Upper lobe of right lung (tissue), 1 donor: ENCODE measurements at regions not wholly inside any gene's neighbourhood (a gene's known extent, or its start where the extent isn't known, plus 50 kb on each side); places are given as distances from the start of the nearest gene placed in this dataset.
"Not testable (repeated sequence)": the region's sequence is repeated elsewhere in the genome, so short reads cannot be mapped to it uniquely, and the experiment has no call there.

Experiments used
- ATAC-seq: fragments of 200-7000 bp; cut with Tn5 transposase; one replicate; pipeline ENCODE4 v1.9.1; 2020; ENCODE audit warnings: mild to moderate bottlenecking, moderate library complexity
- DNase-seq: peaks from one replicate; pipeline ENCODE4 v3.0.0-alpha.2; 2020
- H3K27ac ChIP-seq: fragments of 200-600 bp; one replicate; pipeline ENCODE4 v1.8.0; 2022
- H3K27me3 ChIP-seq: fragments of 200-600 bp; one replicate; pipeline ENCODE4 v1.8.0; 2022; ENCODE audit warnings: mild to moderate bottlenecking
- H3K36me3 ChIP-seq: fragments of 200-600 bp; one replicate; pipeline ENCODE4 v1.8.0; 2022
- H3K4me1 ChIP-seq: fragments of 200-600 bp; one replicate; pipeline ENCODE4 v1.8.0; 2022
- H3K4me3 ChIP-seq: fragments of 200-600 bp; one replicate; pipeline ENCODE4 v1.8.0; 2022; ENCODE audit warnings: mild to moderate bottlenecking
- H3K9me3 ChIP-seq: fragments of 200-600 bp; one replicate; pipeline ENCODE4 v1.8.0; 2022
- intact Hi-C: fragments of 100-400 bp; cut with DNase I; formaldehyde crosslinking; loops from one replicate; pipeline ENCODE4 v1.11.0; 2022
- TF ChIP-seq, protein P1 (sequence below): fragments of 200-600 bp; IDR thresholded peaks from one replicate; pipeline ENCODE4 v1.8.0; 2022; ENCODE audit warnings: antibody characterized with exemption
- donor health status: DM: no; HTN: yes; CAD: no; lungs with severe emphysema.

DNA sequence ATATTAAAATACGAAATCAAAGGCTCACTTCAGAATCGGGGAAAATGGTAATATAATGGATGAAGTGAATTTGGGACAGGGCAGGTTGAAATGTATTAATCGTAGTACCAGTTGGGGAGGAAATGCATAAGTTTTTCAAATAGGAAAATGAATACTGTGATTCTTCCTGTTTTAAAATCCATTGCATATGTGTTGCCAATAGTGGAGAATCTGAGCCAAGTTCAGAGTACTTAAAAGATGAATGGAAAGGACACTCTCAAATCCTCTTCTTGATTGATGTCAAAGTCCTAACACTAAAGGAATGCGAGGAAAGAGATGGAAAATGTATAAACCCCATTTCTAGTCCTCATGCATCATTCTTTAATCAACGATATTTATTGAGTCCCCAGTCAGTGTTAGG, 160.9 kb upstream of the CCNG1 start:
- no peaks in the 10 kb centered on the region for H3K4me1 ChIP-seq
- H3K4me3 ChIP-seq, result no peak overlapping the region
- no peaks in the 10 kb centered on the region for H3K36me3 ChIP-seq
- H3K27me3 ChIP-seq, result no peaks in the 10 kb centered on the region
- TF ChIP-seq, protein P1, sequence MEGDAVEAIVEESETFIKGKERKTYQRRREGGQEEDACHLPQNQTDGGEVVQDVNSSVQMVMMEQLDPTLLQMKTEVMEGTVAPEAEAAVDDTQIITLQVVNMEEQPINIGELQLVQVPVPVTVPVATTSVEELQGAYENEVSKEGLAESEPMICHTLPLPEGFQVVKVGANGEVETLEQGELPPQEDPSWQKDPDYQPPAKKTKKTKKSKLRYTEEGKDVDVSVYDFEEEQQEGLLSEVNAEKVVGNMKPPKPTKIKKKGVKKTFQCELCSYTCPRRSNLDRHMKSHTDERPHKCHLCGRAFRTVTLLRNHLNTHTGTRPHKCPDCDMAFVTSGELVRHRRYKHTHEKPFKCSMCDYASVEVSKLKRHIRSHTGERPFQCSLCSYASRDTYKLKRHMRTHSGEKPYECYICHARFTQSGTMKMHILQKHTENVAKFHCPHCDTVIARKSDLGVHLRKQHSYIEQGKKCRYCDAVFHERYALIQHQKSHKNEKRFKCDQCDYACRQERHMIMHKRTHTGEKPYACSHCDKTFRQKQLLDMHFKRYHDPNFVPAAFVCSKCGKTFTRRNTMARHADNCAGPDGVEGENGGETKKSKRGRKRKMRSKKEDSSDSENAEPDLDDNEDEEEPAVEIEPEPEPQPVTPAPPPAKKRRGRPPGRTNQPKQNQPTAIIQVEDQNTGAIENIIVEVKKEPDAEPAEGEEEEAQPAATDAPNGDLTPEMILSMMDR, result no peak
- ATAC-seq, result no peak
- intact Hi-C loops, result no loop called here
- no peak overlapping the region for H3K27ac ChIP-seq
- H3K9me3 ChIP-seq, result no peaks in the 10 kb centered on the region
- no peak for DNase-seq

DNA sequence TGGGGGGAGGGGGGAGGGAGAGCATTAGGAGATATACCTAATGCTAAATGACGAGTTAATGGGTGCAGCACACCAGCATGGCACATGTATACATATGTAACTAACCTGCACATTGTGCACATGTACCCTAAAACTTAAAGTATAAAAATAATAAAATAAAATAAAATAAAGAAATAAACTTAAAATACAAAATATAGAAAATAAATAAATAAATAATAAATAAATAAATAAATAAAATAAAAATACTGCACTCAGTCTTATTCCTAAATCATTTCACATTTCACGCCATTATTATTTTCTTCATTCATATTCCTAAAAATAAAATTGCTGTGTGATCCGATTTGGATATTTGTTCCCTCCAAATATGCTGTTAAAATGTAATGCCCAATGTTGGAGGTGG, 156.5 kb upstream of the CCNG1 start:
- H3K27me3 ChIP-seq, ATAC-seq, H3K27ac ChIP-seq, H3K4me1 ChIP-seq, intact Hi-C loops, DNase-seq, H3K36me3 ChIP-seq, H3K4me3 ChIP-seq, H3K9me3 ChIP-seq: not testable (repeated sequence)

DNA sequence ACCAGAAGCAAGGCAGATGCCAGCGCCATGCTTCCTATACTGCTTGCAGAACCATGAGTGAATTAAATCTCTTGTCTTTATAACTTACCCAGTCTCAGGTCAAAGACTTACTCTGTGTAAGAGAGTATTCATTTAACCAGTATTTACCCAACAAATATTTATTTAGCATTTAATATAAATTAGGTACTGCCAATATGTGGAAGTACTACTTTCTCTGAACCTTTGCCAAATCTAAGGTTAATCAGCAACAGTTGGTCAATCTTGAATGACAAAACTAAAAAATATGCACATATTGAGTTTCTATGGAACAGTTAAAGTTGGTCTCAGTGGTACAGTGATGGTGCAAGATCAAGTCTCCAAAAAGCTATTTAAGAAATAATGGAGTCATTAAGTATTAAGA, 155.9 kb upstream of the CCNG1 start:
- DNase-seq, result no peak
- H3K4me1 ChIP-seq, result no peaks in the 10 kb centered on the region
- ATAC-seq, result no peak
- intact Hi-C loops, result no loop called here
- no peak overlapping the region for H3K27ac ChIP-seq
- H3K27me3 ChIP-seq, result no peaks in the 10 kb centered on the region
- H3K9me3 ChIP-seq, result no peaks in the 10 kb centered on the region
- no peak overlapping the region for H3K4me3 ChIP-seq
- H3K36me3 ChIP-seq, result no peaks in the 10 kb centered on the region
- TF ChIP-seq, protein P1, result no peak

DNA sequence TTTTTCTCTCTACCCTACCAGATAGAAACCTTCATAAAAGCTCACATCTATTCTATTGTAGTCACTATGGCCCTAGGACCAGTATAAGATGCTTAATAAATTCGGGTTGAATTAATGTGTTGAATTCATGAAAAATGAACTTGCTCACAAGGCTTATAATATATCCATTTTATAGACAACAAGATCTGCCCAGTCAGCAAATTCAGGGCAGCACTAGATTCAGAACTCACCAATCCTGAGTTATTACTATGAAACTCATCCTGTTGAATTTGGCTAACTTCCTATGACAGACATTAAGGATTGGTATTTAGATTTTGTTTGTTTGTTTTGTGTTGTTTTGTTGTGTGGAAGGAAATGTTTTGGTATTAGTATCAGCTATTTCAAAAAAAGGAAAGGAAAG, 143.6 kb upstream of the CCNG1 start:
- H3K36me3 ChIP-seq, result no peaks in the 10 kb centered on the region
- H3K9me3 ChIP-seq, result no peaks in the 10 kb centered on the region
- no peak for ATAC-seq
- no peak for DNase-seq
- no peak overlapping the region for H3K27ac ChIP-seq
- H3K27me3 ChIP-seq, result no peaks in the 10 kb centered on the region
- TF ChIP-seq, protein P1, result no peak
- intact Hi-C loops, result no loop called here
- no peak overlapping the region for H3K4me3 ChIP-seq
- H3K4me1 ChIP-seq, result no peaks in the 10 kb centered on the region

DNA sequence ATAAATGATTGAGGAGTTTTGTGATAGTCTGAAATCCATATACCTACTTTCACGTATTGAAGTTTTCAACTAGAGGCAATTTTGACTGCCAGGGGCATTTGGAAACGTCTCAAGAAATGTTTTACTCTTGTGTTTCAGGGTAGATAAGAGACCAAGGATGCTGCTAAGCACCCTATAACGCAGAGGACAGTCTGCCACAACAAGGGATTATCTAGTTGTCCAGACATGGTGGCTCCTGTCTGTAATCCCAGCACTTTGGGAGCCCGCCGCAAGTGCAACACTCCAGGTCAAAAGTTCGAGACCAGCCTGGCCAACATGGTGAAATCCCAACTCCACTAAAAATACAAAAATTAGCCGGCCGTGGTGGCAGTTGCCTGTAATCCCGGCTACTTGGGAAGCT, 133.7 kb upstream of the CCNG1 start:
- no peak overlapping the region for H3K27ac ChIP-seq
- TF ChIP-seq, protein P1, result no peak
- H3K9me3 ChIP-seq, result no peaks in the 10 kb centered on the region
- DNase-seq (no peak), ATAC-seq (no peak)
- intact Hi-C loops, result no loop called here
- H3K36me3 ChIP-seq, result no peaks in the 10 kb centered on the region
- H3K27me3 ChIP-seq, result no peaks in the 10 kb centered on the region
- H3K4me3 ChIP-seq, result no peak overlapping the region
- H3K4me1 ChIP-seq, result no peaks in the 10 kb centered on the region

DNA sequence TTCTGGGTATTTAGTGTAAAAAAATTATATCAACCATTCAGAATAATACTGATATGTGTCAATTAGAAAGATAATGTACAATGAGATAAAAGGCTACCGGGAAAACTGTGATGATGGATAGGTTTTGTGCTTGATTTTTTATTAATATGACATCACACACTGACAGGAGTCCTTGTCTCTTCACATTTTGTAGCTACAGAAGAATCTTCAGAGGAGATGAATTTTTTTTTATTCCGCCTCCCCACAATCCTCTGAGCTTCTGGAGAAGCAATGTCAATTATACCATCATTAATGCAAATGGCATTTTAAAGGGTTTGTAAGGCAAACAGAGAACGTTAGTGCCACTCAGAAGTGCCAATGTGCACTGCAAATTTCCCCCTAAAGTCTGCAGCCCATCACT, 131.7 kb upstream of the CCNG1 start:
- TF ChIP-seq, protein P1, result no peak
- no peak for ATAC-seq
- Histone ChIP-seq H3K36me3 (no peaks in the 10 kb centered on the region), H3K4me3 (no peak overlapping the region), H3K27ac (no peak overlapping the region), H3K4me1 (no peaks in the 10 kb centered on the region), H3K9me3 (no peaks in the 10 kb centered on the region), H3K27me3 (no peaks in the 10 kb centered on the region)
- DNase-seq, result no peak
- intact Hi-C loops, result no loop called here
